Hepatocyte (in vitro differentiated cells): ENCODE measurements at regions not wholly inside any gene's neighbourhood (a gene's known extent, or its start where the extent isn't known, plus 50 kb on each side); places are given as distances from the start of the nearest gene placed in this dataset.

Experiments used
- CTCF ChIP-seq: fragments of 200-600 bp; sonication (generic); IDR thresholded peaks from 2 replicates; pipeline ENCODE4 v1.5.1; 2016; ENCODE audit warnings: antibody characterized with exemption, mild to moderate bottlenecking; ENCODE audit not compliant: poor library complexity
- EZH2 ChIP-seq: fragments of 200-600 bp; sonication (generic); IDR thresholded peaks from 2 replicates; pipeline ENCODE4 v1.6.1; 2016; ENCODE audit warnings: antibody characterized with exemption, mild to moderate bottlenecking, borderline replicate concordance

- no peak for TF ChIP-seq EZH2
- no peak for TF ChIP-seq CTCF
Measured at GRCh38 chr5:148913493-148913892, 87.1 kb downstream of the ADRB2 start.
